ENCODE measurements at regions not wholly inside any gene's neighbourhood (a gene's known extent, or its start where the extent isn't known, plus 50 kb on each side); places are given as distances from the start of the nearest gene placed in this dataset.
A peak's percentile ranks its signal among the peaks of the same experiment; 100 is the strongest.

GRCh38 chr12:42786400-42787148, 197.0 kb upstream of the PRICKLE1 start:
- Histone ChIP-seq H3K9me3 (no peaks in the 10 kb centered on the region), H3K27ac (no peak overlapping the region), H3K4me3 (no peak overlapping the region), H3K27me3 (ENCODE audit: insufficient read depth in 3 of 3, low read length in 2 of 3) (no peaks in the 10 kb centered on the region), H3K4me1 (no peaks in the 10 kb centered on the region), H3K36me3 (ENCODE audit: insufficient read depth in 1 of 2, low read depth in 1 of 2) (no peaks in the 10 kb centered on the region)
- intact Hi-C loops (cut with DNase I) = no loop called here
- DNase-seq = no peak
- no peak for TF ChIP-seq CTCF (IDR thresholded peaks at IDR 0.05)
- ATAC-seq = no peak
- 45 to 50% (median 46%) methylated on average over 5 of the region's 5 CpGs for WGBS, 3 donors

- intact Hi-C loops (cut with DNase I) = no loop called here
- Histone ChIP-seq H3K4me3 (no peak overlapping the region), H3K9me3 (no peaks in the 10 kb centered on the region), H3K4me1 (no peaks in the 10 kb centered on the region), H3K36me3 (ENCODE audit: insufficient read depth in 1 of 2, low read depth in 1 of 2) (no peaks in the 10 kb centered on the region), H3K27ac (no peak overlapping the region), H3K27me3 (ENCODE audit: insufficient read depth in 3 of 3, low read length in 2 of 3) (no peaks in the 10 kb centered on the region)
- no peak for DNase-seq
- no peak for ATAC-seq
- no peak for TF ChIP-seq CTCF (IDR thresholded peaks at IDR 0.05)
- WGBS, 3 donors = 74 to 82% (median 79%) methylated on average over 2 of the region's 2 CpGs
These were observed 196.4 kb upstream of the PRICKLE1 start for GRCh38 chr12:42785944-42786343.

- Histone ChIP-seq H3K36me3 (ENCODE audit: insufficient read depth in 1 of 2, low read depth in 1 of 2) (no peaks in the 10 kb centered on the region), H3K4me3 (no peak overlapping the region), H3K27me3 (ENCODE audit: insufficient read depth in 3 of 3, low read length in 2 of 3) (no peaks in the 10 kb centered on the region), H3K4me1 (peaks cover 5% of the 10 kb centered on the region), H3K9me3 (no peaks in the 10 kb centered on the region), H3K27ac (no peak overlapping the region)
- ATAC-seq = no peak
- no peak for DNase-seq
- TF ChIP-seq CTCF (IDR thresholded peaks at IDR 0.05) = no peak
- intact Hi-C loops (cut with DNase I) = no loop called here
- WGBS, 3 donors = 71 to 80% (median 72%) methylated on average over 1 of the region's 1 CpG
These were observed 191.1 kb upstream of the PRICKLE1 start for GRCh38 chr12:42780671-42781070.

GRCh38 chr12:42779186-42779859, 189.8 kb upstream of the PRICKLE1 start:
- TF ChIP-seq CTCF (IDR thresholded peaks at IDR 0.05) = no peak
- H3K4me3 ChIP-seq = no peak overlapping the region
- WGBS, 3 donors = 29 to 61% (median 35%) methylated on average over 7 of the region's 7 CpGs
- H3K9me3 ChIP-seq = no peaks in the 10 kb centered on the region
- DNase-seq = peak; percentile 25 to 58
- no peaks in the 10 kb centered on the region for H3K36me3 ChIP-seq (ENCODE audit: insufficient read depth in 1 of 2, low read depth in 1 of 2)
- no peaks in the 10 kb centered on the region for H3K27me3 ChIP-seq (ENCODE audit: insufficient read depth in 3 of 3, low read length in 2 of 3)
- no peak overlapping the region for H3K27ac ChIP-seq
- intact Hi-C loops (cut with DNase I) = no loop called here
- peak; percentile 43 to 80 (median 65) for ATAC-seq
- H3K4me1 ChIP-seq = peaks cover 5% of the 10 kb centered on the region
